GM21526 (cell line): ENCODE measurements at regions not wholly inside any gene's neighbourhood (a gene's known extent, or its start where the extent isn't known, plus 50 kb on each side); places are given as distances from the start of the nearest gene placed in this dataset.
"Not testable (repeated sequence)": the region's sequence is repeated elsewhere in the genome, so short reads cannot be mapped to it uniquely, and the experiment has no call there.

Source experiments
- ATAC-seq: cut with Tn5 transposase; IDR thresholded peaks from one replicate; pipeline ENCODE4 v1.9.1; 2021; ENCODE audit warnings: moderate library complexity; ENCODE audit not compliant: unreplicated experiment, low FRiP score

- ATAC-seq, result no peak
Measured at GRCh38 chr10:2895594-2896196, 171.7 kb upstream of the PFKP start.

GRCh38 chr10:2893991-2894390, 173.4 kb upstream of the PFKP start:
- ATAC-seq, result no peak

GRCh38 chr10:2893158-2893845, 174.0 kb upstream of the PFKP start:
- ATAC-seq, result no peak

- no peak for ATAC-seq
Measured at GRCh38 chr10:2891770-2892124, 175.6 kb upstream of the PFKP start.

GRCh38 chr10:2891073-2891769, 176.1 kb upstream of the PFKP start:
- ATAC-seq, result no peak

- ATAC-seq, result no peak
Measured at GRCh38 chr10:2890093-2890492, 177.3 kb upstream of the PFKP start.

- ATAC-seq, result no peak
Measured at GRCh38 chr10:2888403-2889004, 178.8 kb upstream of the PFKP start.

GRCh38 chr10:2887391-2888070, 179.8 kb upstream of the PFKP start:
- ATAC-seq, result no peak

GRCh38 chr10:2886662-2887061, 180.7 kb upstream of the PFKP start:
- no peak for ATAC-seq

- no peak for ATAC-seq
Measured at GRCh38 chr10:2885288-2886278, 181.8 kb upstream of the PFKP start.

- ATAC-seq, result not testable (repeated sequence)
Measured at GRCh38 chr10:2883983-2884540, 183.3 kb upstream of the PFKP start.

GRCh38 chr10:2883238-2883637, 184.1 kb upstream of the PFKP start:
- no peak for ATAC-seq

GRCh38 chr10:2882628-2883027, 184.7 kb upstream of the PFKP start:
- no peak for ATAC-seq

- ATAC-seq, result no peak
Measured at GRCh38 chr10:2881720-2882620, 185.4 kb upstream of the PFKP start.

- not testable (repeated sequence) for ATAC-seq
Measured at GRCh38 chr10:2880050-2880449, 187.3 kb upstream of the PFKP start.

- no peak for ATAC-seq
Measured at GRCh38 chr10:2878818-2879217, 188.5 kb upstream of the PFKP start.

- no peak for ATAC-seq
Measured at GRCh38 chr10:2876032-2876431, 191.3 kb upstream of the PFKP start.

GRCh38 chr10:2874963-2875362, 192.4 kb upstream of the PFKP start:
- ATAC-seq, result no peak
